ENCODE measurements at regions not wholly inside any gene's neighbourhood (a gene's known extent, or its start where the extent isn't known, plus 50 kb on each side); places are given as distances from the start of the nearest gene placed in this dataset.

DNA sequence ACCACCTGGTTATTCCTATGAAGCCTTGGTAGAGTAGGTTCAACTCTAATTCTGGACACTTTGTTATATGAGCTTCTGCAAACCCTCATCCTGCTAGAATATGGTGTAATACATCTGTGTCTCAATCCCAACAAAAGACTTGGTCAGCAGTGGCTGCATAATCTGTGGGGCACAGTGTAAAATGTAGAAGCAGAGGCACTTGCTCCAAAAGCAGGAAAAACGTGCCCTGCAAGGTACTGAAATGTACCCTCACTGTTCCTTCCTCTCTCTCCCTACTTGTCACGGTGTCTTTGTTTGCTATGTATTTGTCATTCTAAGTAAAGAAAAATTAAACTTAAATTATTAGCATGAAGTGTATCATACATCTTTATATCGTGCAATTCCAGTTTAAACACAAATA, 267.9 kb downstream of the BCL11B start:
- no peak overlapping the region for H3K14ac ChIP-seq (replicated peaks; ENCODE audit: low read depth, low read length)
- no peak overlapping the region for H3K9ac ChIP-seq (ENCODE audit: low read depth, low read length)
- CTCF ChIA-PET: no interaction called here
- H3K4me2 ChIP-seq (ENCODE audit: low read depth, low read length): no peak overlapping the region
- H2BK20ac ChIP-seq (ENCODE audit: low read depth, low read length): no peak overlapping the region
- dilution Hi-C loops (cut with HindIII; ENCODE audit: low sequenced_read_pairs, unreplicated experiment) (no loop called here), intact Hi-C loops (cut with micrococcal nuclease) (no loop called here), in situ Hi-C loops (cut with MboI; ENCODE audit: low sequenced_read_pairs) (no loop called here)
- H4K20me1 ChIP-seq (ENCODE audit: insufficient read depth, low read length): no peaks in the 10 kb centered on the region
- POLR2A ChIA-PET (ENCODE audit: unreplicated experiment): no interaction called here
- no peak overlapping the region for H3K18ac ChIP-seq (ENCODE audit: low read depth, low read length)
- DNase-seq (no peak), ATAC-seq (ENCODE audit: low read depth) (no peak)
- H3K9me1 ChIP-seq (ENCODE audit: insufficient read depth, low read length): no peaks in the 10 kb centered on the region
- H3K9me3 ChIP-seq (ENCODE audit: control insufficient read depth, insufficient read depth, low read length): peaks cover 41% of the 10 kb centered on the region
- H2BK15ac ChIP-seq (ENCODE audit: low read depth, low read length): no peak overlapping the region
- no peaks in the 10 kb centered on the region for H3K27me3 ChIP-seq (ENCODE audit: control insufficient read depth, insufficient read depth, low read length)
- no peak overlapping the region for H3K23ac ChIP-seq (ENCODE audit: low read depth, low read length)
- H2AK9ac ChIP-seq (replicated peaks; ENCODE audit: low read depth, low read length, poor library complexity): no peak overlapping the region
- no peak overlapping the region for H2AFZ ChIP-seq (replicated peaks; ENCODE audit: low read length, poor library complexity)
- H3K4ac ChIP-seq (ENCODE audit: low read depth, low read length): no peak overlapping the region
- WGBS, 2 experiments (ENCODE audit: extremely low coverage in 2 of 2, insufficient read length in 1 of 2): no CpG with 5 or more reads among the region's 3 CpGs
- H2AK5ac ChIP-seq (ENCODE audit: low read depth, low read length): no peak overlapping the region
- H3K4me3 ChIP-seq (ENCODE audit: insufficient read depth, low read depth, low read length): no peak overlapping the region
- no peaks in the 10 kb centered on the region for H3K36me3 ChIP-seq (ENCODE audit: control insufficient read depth, insufficient read depth, low read length)
- TF ChIP-seq RCOR1 (IDR thresholded peaks at IDR 0.05; ENCODE audit: insufficient replicate concordance, low read length): no peak
- TF ChIP-seq FOS (IDR thresholded peaks at IDR 0.05; ENCODE audit: low read depth, low read length): no peak
- TF ChIP-seq RAD21 (IDR thresholded peaks at IDR 0.05; ENCODE audit: low read length): no peak
- no peak for TF ChIP-seq MXI1 (IDR thresholded peaks at IDR 0.05; ENCODE audit: borderline replicate concordance, low read depth, low read length)
- TF ChIP-seq, protein P1, sequence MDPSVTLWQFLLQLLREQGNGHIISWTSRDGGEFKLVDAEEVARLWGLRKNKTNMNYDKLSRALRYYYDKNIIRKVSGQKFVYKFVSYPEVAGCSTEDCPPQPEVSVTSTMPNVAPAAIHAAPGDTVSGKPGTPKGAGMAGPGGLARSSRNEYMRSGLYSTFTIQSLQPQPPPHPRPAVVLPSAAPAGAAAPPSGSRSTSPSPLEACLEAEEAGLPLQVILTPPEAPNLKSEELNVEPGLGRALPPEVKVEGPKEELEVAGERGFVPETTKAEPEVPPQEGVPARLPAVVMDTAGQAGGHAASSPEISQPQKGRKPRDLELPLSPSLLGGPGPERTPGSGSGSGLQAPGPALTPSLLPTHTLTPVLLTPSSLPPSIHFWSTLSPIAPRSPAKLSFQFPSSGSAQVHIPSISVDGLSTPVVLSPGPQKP (IDR thresholded peaks at IDR 0.05; ENCODE audit: borderline replicate concordance, low read depth, low read length): no peak
- TF ChIP-seq SMC3 (IDR thresholded peaks at IDR 0.05; ENCODE audit: low read depth, low read length): no peak
- TF ChIP-seq CTCF (conservative IDR thresholded peaks at IDR 0.05; ENCODE audit: low read depth, low read length): no peak
- TF ChIP-seq CHD1 (IDR thresholded peaks at IDR 0.05; ENCODE audit: low read depth, low read length): no peak
- no peak for TF ChIP-seq CEBPB (IDR thresholded peaks at IDR 0.05; ENCODE audit: low read depth, low read length)
- no peak for TF ChIP-seq RFX5 (IDR thresholded peaks at IDR 0.05; ENCODE audit: low read depth, low read length)
- no peak for TF ChIP-seq MAFK (IDR thresholded peaks at IDR 0.05; ENCODE audit: low read depth, low read length)
- no peak for TF ChIP-seq MAZ (IDR thresholded peaks at IDR 0.05; ENCODE audit: borderline replicate concordance, low read depth, low read length)
- TF ChIP-seq, protein P2, sequence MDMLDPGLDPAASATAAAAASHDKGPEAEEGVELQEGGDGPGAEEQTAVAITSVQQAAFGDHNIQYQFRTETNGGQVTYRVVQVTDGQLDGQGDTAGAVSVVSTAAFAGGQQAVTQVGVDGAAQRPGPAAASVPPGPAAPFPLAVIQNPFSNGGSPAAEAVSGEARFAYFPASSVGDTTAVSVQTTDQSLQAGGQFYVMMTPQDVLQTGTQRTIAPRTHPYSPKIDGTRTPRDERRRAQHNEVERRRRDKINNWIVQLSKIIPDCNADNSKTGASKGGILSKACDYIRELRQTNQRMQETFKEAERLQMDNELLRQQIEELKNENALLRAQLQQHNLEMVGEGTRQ (IDR thresholded peaks at IDR 0.05; ENCODE audit: low read depth, low read length): no peak
- no peak for TF ChIP-seq POLR2A (IDR thresholded peaks at IDR 0.05; ENCODE audit: low read depth, low read length)
- TF ChIP-seq NFE2L2 (IDR thresholded peaks at IDR 0.05; ENCODE audit: low read depth, low read length): no peak
- TF ChIP-seq BHLHE40 (IDR thresholded peaks at IDR 0.05; ENCODE audit: low read depth, low read length): no peak
- H3K4me1 ChIP-seq (ENCODE audit: control insufficient read depth, insufficient read depth, low read length): no peaks in the 10 kb centered on the region
- H2BK120ac ChIP-seq (ENCODE audit: low read depth, low read length): no peak overlapping the region
- BruUV-seq (replicated peaks): no TSS peak
- no peak overlapping the region for H3K27ac ChIP-seq (ENCODE audit: insufficient read depth, low read length)
- no peaks in the 10 kb centered on the region for H3K79me1 ChIP-seq (ENCODE audit: low read depth in 1 of 2, low read length in 2 of 2)
- no peak overlapping the region for H4K5ac ChIP-seq (ENCODE audit: low read depth, low read length)
- no peak overlapping the region for H2BK5ac ChIP-seq (ENCODE audit: low read depth, low read length, poor library complexity, severe bottlenecking)
- H4K8ac ChIP-seq (ENCODE audit: low read depth in 2 of 2, low read length in 2 of 2): no peak overlapping the region
- no peak overlapping the region for H4K91ac ChIP-seq (ENCODE audit: insufficient read depth, low read depth, low read length)
- H3K56ac ChIP-seq (ENCODE audit: extremely low read depth, insufficient read depth, low read length): no peak overlapping the region

All from IMR-90 (cell line).